GM10266 (cell line): ENCODE measurements at regions not wholly inside any gene's neighbourhood (a gene's known extent, or its start where the extent isn't known, plus 50 kb on each side); places are given as distances from the start of the nearest gene placed in this dataset.

Source experiments
- DNase-seq: peaks from one replicate; pipeline ENCODE4 v3.0.0; 2012; ENCODE audit errors: extremely low spot score
- CTCF ChIP-seq: IDR thresholded peaks from 2 replicates; pipeline ENCODE4 v1.5.1; 2012; ENCODE audit warnings: mild to moderate bottlenecking, low read depth; ENCODE audit not compliant: control insufficient read depth, insufficient read depth; ENCODE audit errors: missing control alignments

- TF ChIP-seq CTCF, result no peak
- no peak for DNase-seq
Measured at GRCh38 chr10:118903251-118903650, 126.3 kb upstream of the NANOS1 start.

DNA sequence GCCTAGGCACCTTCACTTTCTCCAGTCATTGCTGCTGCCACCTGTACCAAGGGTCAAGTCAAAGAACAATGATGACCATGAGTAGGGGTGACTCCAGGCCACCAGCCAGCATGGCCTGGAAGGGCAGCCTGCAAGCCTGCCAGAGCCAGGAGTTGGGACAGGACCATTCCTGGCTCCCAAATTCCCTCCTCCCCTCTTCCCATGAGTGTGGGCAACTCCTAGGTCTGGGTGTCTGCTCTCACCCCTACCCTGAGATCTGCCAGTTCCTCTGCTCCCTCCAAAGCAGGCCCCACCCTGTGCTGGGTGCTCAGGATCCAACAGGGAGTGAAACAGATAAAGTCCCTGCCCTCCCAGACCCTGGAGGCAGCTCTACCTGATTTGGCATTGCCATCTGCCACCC, 125.8 kb upstream of the NANOS1 start:
- TF ChIP-seq CTCF, result no peak
- no peak for DNase-seq

DNA sequence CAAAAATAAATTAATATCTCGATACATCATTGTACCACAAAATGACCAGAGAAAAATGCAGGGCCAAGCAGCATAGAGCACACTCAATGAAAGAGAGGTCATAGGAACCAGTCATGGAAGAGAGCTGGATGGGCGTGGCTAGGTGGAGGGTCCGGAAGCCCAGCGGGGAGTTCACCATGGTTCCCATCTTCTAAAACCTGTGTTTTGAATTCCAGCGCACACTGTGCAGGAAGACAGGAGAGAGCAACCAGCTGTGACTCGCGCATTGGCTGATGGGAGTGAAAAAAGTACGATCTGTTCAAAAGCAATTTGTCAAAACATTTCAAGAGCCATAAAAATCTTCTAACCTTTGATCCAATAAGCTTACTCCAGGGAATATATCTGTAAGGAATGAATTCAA, 125.2 kb upstream of the NANOS1 start:
- no peak for TF ChIP-seq CTCF
- no peak for DNase-seq

GRCh38 chr10:118907051-118907450, 122.5 kb upstream of the NANOS1 start:
- TF ChIP-seq CTCF, result no peak
- DNase-seq, result no peak

DNA sequence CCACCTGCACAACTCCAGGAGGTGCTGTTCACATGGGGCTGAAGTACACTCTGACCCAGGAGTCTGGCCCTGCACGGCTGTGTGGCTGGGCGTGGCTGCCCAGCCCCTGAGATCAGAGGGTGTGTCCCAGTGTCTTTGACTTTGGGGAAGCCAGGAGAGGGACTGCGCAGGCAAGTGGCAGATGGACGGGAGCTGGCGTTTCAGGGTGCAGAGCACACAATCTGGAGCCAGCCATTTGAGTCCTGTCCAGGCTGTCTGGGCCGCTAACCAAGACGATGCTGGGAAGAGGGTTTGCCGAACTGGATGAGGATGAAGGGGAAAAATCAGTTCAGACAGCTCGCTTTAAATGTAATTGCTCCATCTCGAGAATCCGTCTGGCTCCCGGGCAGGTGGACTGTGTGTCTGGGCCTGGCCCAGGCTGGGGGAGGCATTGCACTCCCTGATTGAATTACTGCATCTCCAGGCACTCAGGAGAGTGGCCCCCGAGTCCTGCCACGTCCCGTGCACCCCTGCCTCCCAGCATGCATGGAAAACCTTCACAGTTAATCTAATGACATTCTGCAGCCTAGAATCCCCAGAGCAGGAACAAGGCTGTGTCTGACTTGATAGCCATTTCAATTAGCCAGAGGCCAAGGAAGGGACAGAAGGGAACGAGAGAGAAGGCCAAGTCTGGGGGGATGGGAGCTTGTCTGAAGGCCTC, 120.8 kb upstream of the NANOS1 start:
- no peak for TF ChIP-seq CTCF
- DNase-seq, result no peak

GRCh38 chr10:118910702-118911101, 118.8 kb upstream of the NANOS1 start:
- no peak for DNase-seq
- no peak for TF ChIP-seq CTCF

GRCh38 chr10:118911363-118911762, 118.2 kb upstream of the NANOS1 start:
- no peak for DNase-seq
- no peak for TF ChIP-seq CTCF
